ENCODE measurements at regions not wholly inside any gene's neighbourhood (a gene's known extent, or its start where the extent isn't known, plus 50 kb on each side); places are given as distances from the start of the nearest gene placed in this dataset.

DNA sequence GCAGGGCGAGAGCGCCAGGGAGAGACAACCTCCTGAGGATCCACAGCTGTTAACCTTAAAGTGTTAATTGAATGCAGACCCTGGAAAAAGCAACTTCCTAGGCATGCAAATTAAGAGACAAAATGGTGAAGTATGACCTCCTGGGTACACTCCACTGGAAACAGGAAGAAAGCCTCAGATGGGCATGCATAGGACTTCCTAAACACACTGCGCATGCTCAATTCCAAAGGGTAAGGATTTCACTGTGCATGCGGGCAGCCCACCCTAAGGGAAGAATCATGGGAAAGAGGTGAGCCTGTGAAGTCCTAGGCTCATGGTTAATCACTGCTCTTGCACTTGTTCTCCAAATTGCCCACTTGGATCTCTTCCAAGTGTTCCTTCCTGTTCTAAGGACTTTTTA is 80.5 kb upstream of the CAPRIN2 start:
- intact Hi-C loops (cut with DNase I, micrococcal nuclease), result no loop called here
- no peak for ATAC-seq
- no peak for DNase-seq

DNA sequence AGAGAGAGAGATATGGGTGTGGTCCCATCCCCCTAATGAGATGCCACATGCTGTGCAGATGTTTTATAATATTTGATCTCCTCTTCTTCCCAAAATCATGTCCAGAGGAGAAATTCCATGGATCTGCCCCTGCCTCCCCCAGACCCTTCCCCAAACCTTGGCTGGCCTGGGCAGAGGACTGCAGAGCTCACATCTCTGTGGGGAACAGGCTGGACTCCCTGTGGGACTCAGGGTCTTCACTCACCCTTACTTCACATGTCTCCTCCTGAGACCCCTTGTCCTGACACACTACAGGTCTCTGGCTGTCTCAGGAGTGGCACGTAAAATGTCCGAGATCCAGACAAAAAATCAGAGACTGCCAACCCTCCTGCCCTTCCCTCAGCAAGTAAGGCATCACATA is 76.0 kb upstream of the CAPRIN2 start:
- ATAC-seq (no peak), DNase-seq (no peak)
- intact Hi-C loops (cut with DNase I, micrococcal nuclease), result no loop called here

DNA sequence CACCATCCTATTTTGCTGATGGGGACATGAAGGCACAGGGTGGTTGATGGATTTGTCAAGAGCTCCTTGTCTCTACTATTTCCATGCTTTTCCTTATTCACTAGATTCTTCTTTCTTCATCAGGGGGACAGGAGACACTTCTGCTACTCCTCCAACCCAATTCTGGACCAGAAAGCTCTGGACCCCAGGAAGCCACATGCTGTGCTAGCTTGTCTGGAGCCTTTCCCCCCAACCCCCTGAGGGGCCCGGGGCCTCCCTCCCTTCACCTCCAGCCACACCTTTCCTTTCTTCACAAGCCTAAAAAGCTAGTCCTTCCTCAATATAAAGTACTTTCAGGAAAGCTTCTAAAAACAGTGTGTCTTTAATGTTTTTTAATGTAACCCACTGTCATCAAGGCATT is 75.1 kb upstream of the CAPRIN2 start:
- no peak for ATAC-seq
- DNase-seq, result no peak
- intact Hi-C loops (cut with DNase I, micrococcal nuclease), result no loop called here

GRCh38 chr12:30828686-30829085 is 73.9 kb upstream of the CAPRIN2 start:
- intact Hi-C loops (cut with DNase I, micrococcal nuclease), result no loop called here
- DNase-seq (no peak), ATAC-seq (no peak)

GRCh38 chr12:30827101-30828066 is 72.6 kb upstream of the CAPRIN2 start:
- DNase-seq, result no peak
- peak; percentile 66 for ATAC-seq
- intact Hi-C loops (cut with DNase I, micrococcal nuclease), result no loop called here

- DNase-seq (no peak), ATAC-seq (no peak)
- intact Hi-C loops (cut with DNase I, micrococcal nuclease), result no loop called here
Measured at GRCh38 chr12:30826276-30826675, 71.5 kb upstream of the CAPRIN2 start.

GRCh38 chr12:30825341-30825740 is 70.6 kb upstream of the CAPRIN2 start:
- intact Hi-C loops (cut with DNase I, micrococcal nuclease), result no loop called here
- no peak for DNase-seq
- no peak for ATAC-seq

- intact Hi-C loops (cut with DNase I, micrococcal nuclease), result no loop called here
- no peak for ATAC-seq
- no peak for DNase-seq
Measured at GRCh38 chr12:30824311-30824710, 69.6 kb upstream of the CAPRIN2 start.

- intact Hi-C loops (cut with DNase I, micrococcal nuclease), result no loop called here
- ATAC-seq (no peak), DNase-seq (no peak)
Measured at GRCh38 chr12:30823764-30824163, 69.0 kb upstream of the CAPRIN2 start.

DNA sequence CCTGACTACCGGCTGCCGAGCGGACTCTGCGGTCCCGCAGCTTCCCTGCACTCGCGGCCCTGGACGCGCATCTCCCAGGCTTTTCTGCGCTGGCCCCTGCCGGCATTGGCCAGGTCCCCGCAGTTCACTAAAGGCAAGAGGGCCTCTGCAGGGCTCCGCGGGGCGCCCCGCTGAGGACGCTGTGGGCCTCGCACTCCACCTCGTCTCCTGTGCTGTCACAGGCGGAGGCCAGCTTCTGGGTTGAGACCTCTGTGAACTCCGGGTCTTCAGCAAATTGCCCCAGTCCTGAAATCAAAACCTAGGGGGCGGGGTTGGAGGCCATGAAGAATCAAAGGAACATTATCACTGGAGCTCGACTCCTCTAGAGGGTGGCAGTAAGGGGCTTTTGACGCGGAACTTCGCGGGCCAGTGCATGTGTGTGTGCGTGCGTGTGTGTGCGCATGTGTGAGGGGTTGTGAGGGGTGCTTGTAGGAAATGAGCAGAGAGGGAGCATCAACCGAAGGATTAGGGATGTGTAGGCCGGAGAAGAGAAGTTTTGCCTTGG is 68.5 kb upstream of the CAPRIN2 start:
- peak in 1 of 2 donors; percentile 54 for DNase-seq
- ATAC-seq, result peak; percentile 74
- intact Hi-C loops (cut with DNase I, micrococcal nuclease), result no loop called here

GRCh38 chr12:30822385-30823155 is 67.8 kb upstream of the CAPRIN2 start:
- peak; percentile 38 to 68 for DNase-seq
- peak; percentile 90 for ATAC-seq
- intact Hi-C loops (cut with DNase I, micrococcal nuclease), result no loop called here

DNA sequence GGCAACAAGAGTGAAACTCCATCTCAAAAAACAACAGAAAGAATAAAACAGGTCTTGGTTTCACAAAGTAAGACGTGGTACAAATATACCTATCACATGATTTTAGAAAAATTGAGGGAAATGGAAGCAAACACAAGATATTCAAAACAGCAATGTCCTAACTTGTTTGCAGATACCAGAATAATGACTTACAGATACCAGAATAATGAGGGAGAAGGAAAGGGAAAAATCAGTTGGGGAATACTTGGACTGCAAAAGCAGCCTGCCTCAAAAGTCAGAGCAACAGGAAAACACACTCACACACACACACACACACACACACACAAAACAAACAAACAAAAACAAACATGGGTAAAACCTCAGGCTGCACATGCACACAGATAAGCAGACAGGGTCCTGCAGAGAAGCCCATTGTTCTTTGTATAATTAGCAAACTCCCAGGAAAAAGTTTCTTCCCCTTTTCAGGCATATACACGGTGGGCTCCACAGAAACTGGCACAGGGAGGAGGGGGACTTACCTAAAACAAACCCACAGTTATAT is 65.7 kb upstream of the CAPRIN2 start:
- DNase-seq (no peak), ATAC-seq (no peak)
- intact Hi-C loops (cut with DNase I, micrococcal nuclease), result no loop called here

DNA sequence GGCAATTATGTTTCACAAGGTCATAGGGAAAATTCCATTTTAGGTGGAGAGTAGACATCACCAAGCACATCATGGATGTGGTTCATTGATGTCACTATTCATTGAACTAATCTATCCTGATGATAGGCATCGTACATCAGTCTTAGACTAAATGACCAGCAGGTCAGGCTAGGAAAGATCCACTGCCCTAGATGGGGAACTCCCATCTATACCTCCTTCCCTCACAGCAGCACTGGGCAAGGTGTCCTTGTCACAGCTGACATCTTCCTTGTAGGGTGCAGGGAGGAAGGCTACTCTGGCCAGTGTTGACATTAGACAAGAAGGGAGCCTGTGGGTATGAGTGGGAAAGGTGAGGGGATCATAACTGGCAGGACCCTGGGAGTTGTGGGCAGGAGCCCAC is 63.8 kb upstream of the CAPRIN2 start:
- no peak for ATAC-seq
- no peak for DNase-seq
- intact Hi-C loops (cut with DNase I, micrococcal nuclease), result no loop called here

DNA sequence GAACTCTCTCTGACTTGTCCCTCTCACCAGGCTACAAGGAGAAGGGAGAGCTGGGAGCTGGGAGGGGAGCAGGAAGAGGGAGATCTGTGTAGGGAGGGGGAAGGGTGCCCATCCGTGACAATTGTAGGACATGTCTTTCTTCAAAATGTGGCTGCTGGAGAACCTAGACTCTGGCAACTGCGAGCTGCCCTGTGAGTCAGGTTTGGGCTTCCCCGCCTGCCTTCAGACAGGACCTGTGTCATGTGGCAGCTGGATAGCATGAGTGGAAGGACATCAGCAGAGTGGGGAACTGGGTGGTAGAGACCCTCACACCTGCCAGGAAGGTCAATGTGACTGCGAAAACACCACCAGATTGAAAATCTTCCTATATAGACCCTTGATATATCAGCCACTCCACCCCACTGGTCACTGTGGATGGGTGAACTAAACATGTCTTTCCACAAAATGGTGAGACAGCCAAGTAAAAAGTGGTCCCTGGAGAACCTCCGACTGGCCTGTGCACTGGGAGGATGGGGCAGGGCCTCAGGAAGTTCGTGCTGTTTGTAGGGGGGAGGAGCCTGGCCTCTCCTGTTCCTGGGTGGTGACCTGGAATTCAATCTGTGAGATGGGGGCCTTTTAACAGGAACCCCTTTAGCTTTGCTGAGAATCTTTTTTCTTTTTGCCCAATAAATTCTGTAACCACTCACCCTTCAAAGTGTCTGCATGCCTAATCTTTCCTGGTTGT is 62.2 kb upstream of the CAPRIN2 start:
- no peak for ATAC-seq
- no peak for DNase-seq
- intact Hi-C loops (cut with DNase I, micrococcal nuclease), result no loop called here

GRCh38 chr12:30814295-30814655 is 59.5 kb upstream of the CAPRIN2 start:
- intact Hi-C loops (cut with DNase I, micrococcal nuclease), result no loop called here
- DNase-seq, result no peak
- ATAC-seq, result no peak

GRCh38 chr12:30813525-30814294 is 59.0 kb upstream of the CAPRIN2 start:
- intact Hi-C loops (cut with DNase I, micrococcal nuclease), result no loop called here
- DNase-seq (no peak), ATAC-seq (no peak)

DNA sequence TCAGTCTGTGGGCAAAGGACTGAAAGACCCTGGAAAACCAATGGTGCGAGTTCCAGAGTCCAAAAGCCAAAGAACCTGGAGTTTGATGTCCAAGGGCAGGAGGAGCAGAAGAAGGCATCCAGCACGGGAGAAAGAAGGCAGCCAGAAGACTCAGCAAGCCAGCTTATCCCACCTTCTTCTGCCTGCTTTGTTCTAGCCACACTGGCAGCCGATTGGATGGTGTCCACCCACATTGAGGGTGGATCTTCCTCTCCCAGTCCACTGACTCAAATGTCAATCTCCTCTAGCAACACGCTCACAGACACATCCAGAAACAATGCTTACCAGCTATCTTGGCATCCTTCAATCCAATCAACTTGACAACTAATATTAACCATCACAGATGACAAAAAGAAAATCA is 57.2 kb upstream of the CAPRIN2 start:
- no peak for ATAC-seq
- no peak for DNase-seq
- intact Hi-C loops (cut with DNase I, micrococcal nuclease), result no loop called here

- DNase-seq (no peak), ATAC-seq (no peak)
- intact Hi-C loops (cut with DNase I, micrococcal nuclease), result no loop called here
Measured at GRCh38 chr12:30810918-30811317, 56.2 kb upstream of the CAPRIN2 start.

GRCh38 chr12:30807695-30808034 is 52.9 kb upstream of the CAPRIN2 start:
- DNase-seq (no peak), ATAC-seq (no peak)
- intact Hi-C loops (cut with DNase I, micrococcal nuclease), result no loop called here

All from left colon (tissue), 2 donors.